ENCODE measurements at regions not wholly inside any gene's neighbourhood (a gene's known extent, or its start where the extent isn't known, plus 50 kb on each side); places are given as distances from the start of the nearest gene placed in this dataset.
"Not testable (repeated sequence)": the region's sequence is repeated elsewhere in the genome, so short reads cannot be mapped to it uniquely, and the experiment has no call there.

GRCh38 chr7:65071854-65072431 is 65.5 kb upstream of the ERV3-1 start:
- 93 to 96% methylated on average over 4 to 6 of the region's 7 CpGs for WGBS, 2 experiments
- H3K36me3 ChIP-seq (ENCODE audit: control insufficient read depth, insufficient read depth, low read length); H3K27me3 ChIP-seq (ENCODE audit: control insufficient read depth, insufficient read depth, low read length, poor library complexity, severe bottlenecking); H3K4me1 ChIP-seq (ENCODE audit: control insufficient read depth, insufficient read depth, low read length); H3K4me3 ChIP-seq (ENCODE audit: insufficient read depth, low read depth, low read length); H3K27ac ChIP-seq (ENCODE audit: insufficient read depth, low read depth, low read length, poor library complexity, severe bottlenecking); H3K9me3 ChIP-seq (ENCODE audit: control insufficient read depth, low read length): not testable (repeated sequence)

GRCh38 chr7:65069476-65069875 is 63.0 kb upstream of the ERV3-1 start:
- H3K27me3 ChIP-seq (ENCODE audit: control insufficient read depth, insufficient read depth, low read length, poor library complexity, severe bottlenecking); H3K36me3 ChIP-seq (ENCODE audit: control insufficient read depth, insufficient read depth, low read length); H3K4me3 ChIP-seq (ENCODE audit: insufficient read depth, low read depth, low read length); H3K4me1 ChIP-seq (ENCODE audit: control insufficient read depth, insufficient read depth, low read length); H3K9me3 ChIP-seq (ENCODE audit: control insufficient read depth, low read length); H3K27ac ChIP-seq (ENCODE audit: insufficient read depth, low read depth, low read length, poor library complexity, severe bottlenecking): not testable (repeated sequence)
- 100% methylated on average over 1 of the region's 1 CpG for WGBS, 2 experiments

GRCh38 chr7:65062566-65062965 is 56.1 kb upstream of the ERV3-1 start:
- H3K27me3 ChIP-seq (ENCODE audit: control insufficient read depth, insufficient read depth, low read length, poor library complexity, severe bottlenecking); H3K4me1 ChIP-seq (ENCODE audit: control insufficient read depth, insufficient read depth, low read length); H3K36me3 ChIP-seq (ENCODE audit: control insufficient read depth, insufficient read depth, low read length); H3K27ac ChIP-seq (ENCODE audit: insufficient read depth, low read depth, low read length, poor library complexity, severe bottlenecking); H3K4me3 ChIP-seq (ENCODE audit: insufficient read depth, low read depth, low read length); H3K9me3 ChIP-seq (ENCODE audit: control insufficient read depth, low read length): not testable (repeated sequence)
- WGBS, 2 experiments, result 75 to 96% methylated on average over 1 of the region's 2 CpGs

GRCh38 chr7:65059247-65059646 is 52.8 kb upstream of the ERV3-1 start:
- H3K4me3 ChIP-seq (ENCODE audit: insufficient read depth, low read depth, low read length); H3K27me3 ChIP-seq (ENCODE audit: control insufficient read depth, insufficient read depth, low read length, poor library complexity, severe bottlenecking); H3K4me1 ChIP-seq (ENCODE audit: control insufficient read depth, insufficient read depth, low read length); H3K36me3 ChIP-seq (ENCODE audit: control insufficient read depth, insufficient read depth, low read length); H3K27ac ChIP-seq (ENCODE audit: insufficient read depth, low read depth, low read length, poor library complexity, severe bottlenecking); H3K9me3 ChIP-seq (ENCODE audit: control insufficient read depth, low read length): not testable (repeated sequence)
- WGBS, 2 experiments, result 100% methylated on average over 1 of the region's 1 CpG; no CpG with 5 or more reads in 1 of the 2 experiments
